ENCODE measurements at regions not wholly inside any gene's neighbourhood (a gene's known extent, or its start where the extent isn't known, plus 50 kb on each side); places are given as distances from the start of the nearest gene placed in this dataset.
"Not testable (repeated sequence)": the region's sequence is repeated elsewhere in the genome, so short reads cannot be mapped to it uniquely, and the experiment has no call there.

DNA sequence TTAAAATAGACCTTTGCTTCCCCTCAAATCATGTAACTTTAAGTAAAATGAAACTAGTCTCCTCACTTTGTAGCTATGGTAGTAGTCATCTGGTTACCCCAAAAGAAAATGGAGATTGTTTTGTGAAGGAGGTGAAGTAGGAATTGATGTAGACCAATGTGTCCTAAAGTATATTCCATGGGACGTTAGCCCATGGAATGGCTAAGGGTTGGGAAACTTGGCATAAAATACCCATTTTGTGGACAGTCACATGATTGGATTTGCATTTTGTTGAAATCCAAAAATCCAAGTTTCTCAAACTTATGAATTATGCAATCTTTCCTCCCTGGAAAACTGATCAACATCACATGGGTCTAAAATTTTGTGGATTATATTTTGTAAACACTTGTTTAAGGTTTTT, 290.6 kb downstream of the OSTF1 start:
- no peak for DNase-seq (ENCODE audit: low read depth)
- H3K4me3 ChIP-seq (replicated peaks; ENCODE audit: low read depth, low read length): no peak overlapping the region
- no peak for TF ChIP-seq CTCF (IDR thresholded peaks at IDR 0.05; ENCODE audit: low read length, missing control alignments)

GRCh38 chr9:75382126-75382525, 293.8 kb downstream of the OSTF1 start:
- H3K4me3 ChIP-seq (replicated peaks; ENCODE audit: low read depth, low read length): no peak overlapping the region
- DNase-seq (ENCODE audit: low read depth): no peak
- no peak for TF ChIP-seq CTCF (IDR thresholded peaks at IDR 0.05; ENCODE audit: low read length, missing control alignments)

- not testable (repeated sequence) for H3K4me3 ChIP-seq (replicated peaks; ENCODE audit: low read depth, low read length); DNase-seq (ENCODE audit: low read depth)
These were observed 295.2 kb downstream of the OSTF1 start for GRCh38 chr9:75383420-75384034.

- no peak for TF ChIP-seq CTCF (IDR thresholded peaks at IDR 0.05; ENCODE audit: low read length, missing control alignments)
- no peak overlapping the region for H3K4me3 ChIP-seq (replicated peaks; ENCODE audit: low read depth, low read length)
- no peak for DNase-seq (ENCODE audit: low read depth)
These were observed 296.9 kb downstream of the OSTF1 start for GRCh38 chr9:75385236-75385635.

DNA sequence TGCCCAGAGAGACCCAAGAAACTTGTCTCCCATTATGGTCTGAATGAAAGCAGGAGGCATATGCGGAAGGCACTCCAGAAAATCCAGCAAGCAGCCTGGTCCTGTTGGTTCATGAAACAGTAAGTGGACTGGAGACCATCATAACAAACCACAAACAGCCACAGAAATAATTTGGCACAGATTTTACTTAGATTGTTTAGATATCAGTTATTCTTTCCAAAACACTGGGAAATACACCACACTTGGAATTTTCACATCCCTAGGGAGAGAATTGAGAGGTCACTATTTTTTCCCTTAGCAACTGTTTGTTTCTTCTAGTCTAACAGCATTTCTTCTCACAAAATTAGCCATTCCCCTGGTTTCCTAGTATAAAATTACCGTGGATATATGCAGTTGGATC, 300.8 kb downstream of the OSTF1 start:
- TF ChIP-seq CTCF (IDR thresholded peaks at IDR 0.05; ENCODE audit: low read length, missing control alignments): no peak

GRCh38 chr9:75390951-75391350, 302.6 kb downstream of the OSTF1 start:
- no peak for TF ChIP-seq CTCF (IDR thresholded peaks at IDR 0.05; ENCODE audit: low read length, missing control alignments)
- DNase-seq (ENCODE audit: low read depth): no peak
- H3K4me3 ChIP-seq (replicated peaks; ENCODE audit: low read depth, low read length): no peak overlapping the region

More for the DNA sequence above, 300.8 kb downstream of the OSTF1 start:
- no peak overlapping the region for H3K4me3 ChIP-seq (replicated peaks; ENCODE audit: low read depth, low read length)
- DNase-seq (ENCODE audit: low read depth): no peak

DNA sequence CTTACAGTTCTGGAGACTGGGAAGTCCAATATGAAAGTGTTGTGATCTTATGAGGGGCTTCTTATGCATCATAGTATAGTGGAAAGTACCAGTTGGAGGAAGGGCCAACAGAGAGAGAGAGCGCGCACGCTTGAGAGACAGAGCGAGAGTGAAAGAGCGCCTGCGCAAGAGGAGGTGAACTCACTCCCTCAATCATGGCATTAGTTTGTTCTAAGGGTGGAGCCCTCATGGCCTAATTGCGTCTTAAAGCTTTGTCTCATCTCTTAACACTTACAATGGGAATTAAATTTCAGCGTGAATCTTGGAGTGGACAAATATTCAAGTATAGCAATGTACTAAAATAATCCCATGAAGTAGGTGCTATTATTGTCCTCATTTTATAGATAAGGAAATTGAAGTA, 303.2 kb downstream of the OSTF1 start:
- H3K4me3 ChIP-seq (replicated peaks; ENCODE audit: low read depth, low read length): no peak overlapping the region
- DNase-seq (ENCODE audit: low read depth): no peak
- TF ChIP-seq CTCF (IDR thresholded peaks at IDR 0.05; ENCODE audit: low read length, missing control alignments): no peak
